GM10266 (cell line): ENCODE measurements at regions not wholly inside any gene's neighbourhood (a gene's known extent, or its start where the extent isn't known, plus 50 kb on each side); places are given as distances from the start of the nearest gene placed in this dataset.

Experiments used
- DNase-seq: peaks from one replicate; pipeline ENCODE4 v3.0.0; 2012; ENCODE audit errors: extremely low spot score
- TF ChIP-seq, protein P1 (sequence below): IDR thresholded peaks from 2 replicates; pipeline ENCODE4 v1.5.1; 2012; ENCODE audit warnings: mild to moderate bottlenecking, low read depth; ENCODE audit not compliant: control insufficient read depth, insufficient read depth; ENCODE audit errors: missing control alignments

DNA sequence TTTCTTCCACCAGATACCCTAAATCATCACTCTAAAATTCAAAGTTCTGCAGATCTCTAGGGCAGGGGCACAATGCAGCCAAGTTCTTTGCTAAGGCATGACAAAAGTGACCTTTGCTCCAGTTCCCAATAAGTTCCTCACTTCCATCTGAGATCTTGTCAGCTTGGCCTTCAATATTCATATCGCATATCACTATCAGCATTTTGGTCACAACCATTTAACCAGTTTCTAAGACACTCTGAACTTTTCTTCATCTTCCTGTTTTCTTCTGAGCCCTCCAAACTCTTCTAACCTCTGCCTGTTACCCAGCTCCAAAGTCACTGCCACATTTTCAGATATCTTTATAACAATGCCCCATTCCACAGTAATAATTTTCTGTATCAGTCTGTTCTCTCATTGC is 452.6 kb upstream of the TRIB2 start:
- DNase-seq = no peak
- TF ChIP-seq, protein P1, sequence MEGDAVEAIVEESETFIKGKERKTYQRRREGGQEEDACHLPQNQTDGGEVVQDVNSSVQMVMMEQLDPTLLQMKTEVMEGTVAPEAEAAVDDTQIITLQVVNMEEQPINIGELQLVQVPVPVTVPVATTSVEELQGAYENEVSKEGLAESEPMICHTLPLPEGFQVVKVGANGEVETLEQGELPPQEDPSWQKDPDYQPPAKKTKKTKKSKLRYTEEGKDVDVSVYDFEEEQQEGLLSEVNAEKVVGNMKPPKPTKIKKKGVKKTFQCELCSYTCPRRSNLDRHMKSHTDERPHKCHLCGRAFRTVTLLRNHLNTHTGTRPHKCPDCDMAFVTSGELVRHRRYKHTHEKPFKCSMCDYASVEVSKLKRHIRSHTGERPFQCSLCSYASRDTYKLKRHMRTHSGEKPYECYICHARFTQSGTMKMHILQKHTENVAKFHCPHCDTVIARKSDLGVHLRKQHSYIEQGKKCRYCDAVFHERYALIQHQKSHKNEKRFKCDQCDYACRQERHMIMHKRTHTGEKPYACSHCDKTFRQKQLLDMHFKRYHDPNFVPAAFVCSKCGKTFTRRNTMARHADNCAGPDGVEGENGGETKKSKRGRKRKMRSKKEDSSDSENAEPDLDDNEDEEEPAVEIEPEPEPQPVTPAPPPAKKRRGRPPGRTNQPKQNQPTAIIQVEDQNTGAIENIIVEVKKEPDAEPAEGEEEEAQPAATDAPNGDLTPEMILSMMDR = no peak

DNA sequence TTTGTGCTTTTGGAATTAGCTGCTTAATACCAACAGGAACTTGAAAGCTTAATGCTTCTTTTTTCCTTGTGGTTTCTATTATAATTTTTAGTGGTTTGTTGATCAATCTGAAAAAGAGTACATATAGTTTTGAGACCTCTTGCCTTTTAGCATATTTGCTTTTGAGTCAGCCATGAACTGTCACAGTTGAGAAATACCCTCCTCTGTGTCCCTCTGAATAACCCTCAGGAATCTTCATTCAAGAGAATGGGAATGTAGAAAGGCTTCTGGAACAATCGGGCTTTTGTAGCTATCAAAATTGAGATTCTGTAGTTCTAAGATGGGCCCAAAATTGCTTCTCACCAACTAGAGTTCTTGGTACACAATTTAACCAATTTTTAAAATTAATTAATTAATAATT is 451.1 kb upstream of the TRIB2 start:
- DNase-seq = no peak
- TF ChIP-seq, protein P1 = no peak

DNA sequence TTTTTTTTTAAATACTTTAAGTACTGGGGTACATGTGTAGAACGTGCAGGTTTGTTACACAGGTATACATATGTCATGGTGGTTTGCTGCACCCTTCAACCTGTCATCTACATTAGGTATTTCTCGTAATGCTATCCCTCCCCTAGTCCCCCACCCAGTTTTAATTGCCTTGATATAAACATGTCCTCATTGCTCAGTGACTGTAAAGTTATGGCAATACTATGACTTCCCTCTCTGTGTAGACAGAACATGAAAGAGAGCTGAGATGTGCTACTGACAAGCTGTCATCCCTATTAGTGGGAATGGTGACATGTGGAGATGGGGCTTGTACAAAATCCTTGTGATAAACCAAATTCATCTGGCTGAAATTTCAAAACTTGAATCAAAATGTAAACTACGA is 449.7 kb upstream of the TRIB2 start:
- TF ChIP-seq, protein P1 = no peak
- no peak for DNase-seq

DNA sequence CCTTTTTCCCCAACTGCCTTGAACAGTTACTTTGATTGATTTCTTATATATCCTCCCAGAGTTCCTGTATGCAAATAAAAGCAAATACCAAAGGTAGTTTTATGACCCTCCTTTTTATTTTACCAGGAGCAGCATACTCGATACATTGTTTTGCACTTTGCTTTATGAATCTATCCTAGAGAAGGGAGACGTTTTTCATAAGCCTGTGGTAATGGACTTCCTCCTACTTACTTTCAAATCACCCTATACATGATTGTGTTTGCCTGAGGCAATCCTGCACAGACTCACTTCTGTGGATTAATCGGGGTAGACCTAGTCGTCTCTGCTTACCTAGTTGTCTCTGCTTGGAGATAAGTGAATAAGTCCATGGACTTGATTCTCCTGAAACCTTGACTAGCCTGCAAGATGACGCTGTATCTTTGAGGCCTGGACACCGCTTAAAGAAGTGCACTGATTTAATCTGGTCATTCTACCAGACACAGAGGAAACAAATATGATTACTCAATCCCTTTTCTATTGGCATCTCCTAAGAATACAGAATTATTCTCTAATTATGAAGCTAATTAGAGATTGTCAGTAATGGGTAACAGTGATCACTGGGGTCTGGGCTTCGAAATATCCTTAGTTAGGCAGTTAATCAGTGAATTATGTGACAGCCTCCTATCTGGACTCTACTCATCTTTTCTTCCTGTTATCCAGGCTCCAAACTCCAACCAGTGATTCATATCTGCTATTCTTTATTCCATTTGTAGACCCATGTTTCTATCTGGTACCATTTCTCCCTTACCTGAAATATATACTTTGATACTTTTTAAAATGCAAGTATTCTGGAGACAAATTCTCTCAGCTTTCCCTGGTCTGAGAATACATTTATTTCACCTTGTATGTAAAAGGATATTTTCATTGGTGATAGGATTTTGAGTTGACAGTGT is 447.4 kb upstream of the TRIB2 start:
- DNase-seq = no peak
- TF ChIP-seq, protein P1 = no peak

DNA sequence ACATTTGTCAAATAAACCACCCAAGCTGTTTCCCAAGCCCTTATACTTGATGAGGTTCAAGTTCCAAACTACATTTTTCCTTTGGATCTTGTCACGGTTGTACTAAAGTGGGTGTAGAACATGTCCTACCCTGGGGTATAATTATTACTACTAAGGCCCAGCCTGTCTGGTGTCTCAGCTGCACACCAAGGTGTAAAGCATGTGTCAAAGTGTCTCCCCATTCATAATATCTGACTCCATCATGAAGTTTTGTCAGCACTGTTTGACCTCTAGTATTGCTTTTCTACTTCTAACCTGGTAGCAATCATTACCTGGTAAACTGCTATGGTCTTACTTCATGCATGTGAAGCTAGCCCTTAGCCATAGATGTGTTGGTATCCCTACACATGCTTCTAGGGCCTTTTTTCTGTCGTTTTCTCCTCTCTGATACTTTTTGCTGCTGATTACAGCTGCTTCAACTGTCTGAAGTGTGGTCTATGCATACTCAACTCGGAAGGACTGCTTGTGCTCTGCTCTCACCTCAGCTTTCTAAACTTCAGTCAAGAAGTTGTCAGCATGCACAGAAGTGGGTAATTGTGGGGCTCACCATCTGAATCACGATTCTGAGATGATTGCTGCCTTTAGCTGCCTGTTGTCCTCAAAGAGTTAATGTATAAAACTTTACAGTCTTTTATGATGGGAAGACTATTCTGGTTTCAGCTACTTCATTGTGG is 445.7 kb upstream of the TRIB2 start:
- no peak for DNase-seq
- TF ChIP-seq, protein P1 = no peak

DNA sequence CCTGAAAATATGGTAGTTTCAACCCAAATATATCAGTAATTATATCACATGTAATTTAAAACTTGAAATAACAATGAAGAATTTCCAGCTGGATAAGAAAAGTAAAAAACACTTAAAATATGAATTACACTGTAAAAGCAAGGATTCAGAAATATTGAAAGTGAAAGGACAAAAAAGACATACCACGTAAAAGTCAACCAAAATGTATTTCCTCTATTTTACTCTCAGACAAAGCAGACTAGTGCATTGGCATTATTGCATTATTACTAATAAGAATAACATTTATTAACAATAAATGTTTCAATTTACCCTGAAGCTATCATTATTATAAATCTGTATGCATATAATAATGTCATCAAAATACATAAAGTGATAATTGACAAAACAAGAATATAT is 445.1 kb upstream of the TRIB2 start:
- TF ChIP-seq, protein P1 = no peak
- DNase-seq = no peak

DNA sequence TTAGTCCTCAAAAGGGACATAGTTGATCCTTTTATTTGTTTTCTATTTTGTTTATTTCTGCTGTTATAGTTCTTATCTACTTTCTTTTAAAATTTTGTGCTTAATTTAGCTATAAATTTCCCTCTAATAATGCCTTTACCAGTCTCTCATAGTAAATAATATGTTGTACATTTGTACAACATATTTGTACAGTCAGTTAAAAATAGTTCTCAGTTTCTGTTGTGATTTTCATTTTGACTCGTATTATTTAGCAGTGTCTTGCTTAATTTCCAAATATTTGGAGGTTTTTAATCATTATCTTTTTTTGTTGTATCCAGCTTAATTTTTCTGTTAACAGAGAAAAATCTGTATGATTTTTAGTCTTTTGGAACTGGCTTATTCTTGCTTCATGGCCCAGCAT is 443.6 kb upstream of the TRIB2 start:
- DNase-seq = no peak

More for the DNA sequence above, 443.6 kb upstream of the TRIB2 start:
- TF ChIP-seq, protein P1 = no peak
